Activated CD8-positive, alpha-beta T cell treated with anti-CD3 and anti-CD28 coated beads, Interleukin-2, amount 10 ng/mL, durations not matched to agents 7 days and 5 days (primary cell): ENCODE measurements at regions not wholly inside any gene's neighbourhood (a gene's known extent, or its start where the extent isn't known, plus 50 kb on each side); places are given as distances from the start of the nearest gene placed in this dataset.

Experiments
- ATAC-seq: fragments of 150-1000 bp; cut with Tn5 transposase; one replicate; pipeline ENCODE4 v1.10.0; 2021; ENCODE audit warnings: moderate library complexity
- CTCF ChIA-PET: fragments of 350-600 bp; sonication (Branson Sonifier 250); formaldehyde crosslinking; loops from one replicate; lab custom pipeline; 2021; ENCODE audit warnings: antibody characterized with exemption; lab: Charles Lee
- POLR2A ChIA-PET: fragments of 350-600 bp; sonication (Branson Sonifier 250); formaldehyde crosslinking; loops from one replicate; lab custom pipeline; 2021; ENCODE audit warnings: antibody characterized with exemption; lab: Charles Lee
- DNase-seq: peaks from one replicate; pipeline ENCODE4 v3.0.0-alpha.2; 2020
- H3K27ac Mint-ChIP-seq: one replicate; pipeline ENCODE4 v1.8.0; 2021; ENCODE audit warnings: mild to moderate bottlenecking, mixed read lengths
- H3K27me3 Mint-ChIP-seq: one replicate; pipeline ENCODE4 v1.8.0; 2021; ENCODE audit warnings: low read depth, mixed read lengths
- H3K36me3 Mint-ChIP-seq: one replicate; pipeline ENCODE4 v1.8.0; 2021; ENCODE audit warnings: low read depth, mixed read lengths
- H3K4me1 Mint-ChIP-seq: one replicate; pipeline ENCODE4 v1.8.0; 2021; ENCODE audit warnings: low read depth, mixed read lengths
- H3K4me3 Mint-ChIP-seq: one replicate; pipeline ENCODE4 v1.8.0; 2021; ENCODE audit warnings: mild to moderate bottlenecking, mixed read lengths
- H3K9me3 Mint-ChIP-seq: one replicate; pipeline ENCODE4 v1.8.0; 2022; ENCODE audit warnings: mixed read lengths; ENCODE audit not compliant: insufficient read depth

- no peaks in the 10 kb centered on the region for H3K36me3 Mint-ChIP-seq
- ATAC-seq (no peak), DNase-seq (no peak)
- H3K4me1 Mint-ChIP-seq = no peaks in the 10 kb centered on the region
- no peaks in the 10 kb centered on the region for H3K9me3 Mint-ChIP-seq
- H3K4me3 Mint-ChIP-seq = no peak overlapping the region
- ChIA-PET POLR2A (no interaction called here), CTCF (no interaction called here)
- no peak overlapping the region for H3K27ac Mint-ChIP-seq
- no peaks in the 10 kb centered on the region for H3K27me3 Mint-ChIP-seq
Observed at GRCh38 chr3:1513662-1514061, 420.8 kb downstream of the CNTN6 start.

DNA sequence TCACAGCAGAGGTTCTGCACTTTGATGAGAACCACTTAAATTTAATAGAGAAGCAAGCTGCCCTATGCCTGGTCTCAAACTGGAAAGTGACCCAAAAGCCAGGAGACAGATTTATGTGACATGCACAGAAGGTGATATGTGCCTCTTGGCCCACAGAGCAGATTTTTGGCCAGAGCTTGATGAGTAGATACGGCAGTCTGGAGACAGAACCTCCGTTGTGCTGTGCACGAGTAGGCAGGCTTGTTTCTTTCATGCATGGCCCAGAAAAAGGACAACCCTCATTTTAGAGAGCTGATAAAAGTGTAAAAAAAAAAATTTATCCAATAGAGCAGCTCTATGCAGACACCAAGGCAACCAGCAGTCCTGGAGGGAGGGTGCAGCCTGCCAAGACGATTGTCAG is 423.1 kb downstream of the CNTN6 start:
- H3K4me1 Mint-ChIP-seq = no peaks in the 10 kb centered on the region
- ATAC-seq = no peak
- peaks cover 10% of the 10 kb centered on the region for H3K9me3 Mint-ChIP-seq
- no peak overlapping the region for H3K4me3 Mint-ChIP-seq
- ChIA-PET POLR2A (no interaction called here), CTCF (interaction anchor here (1.2 kb wide), 1 partner anchor 16 kb away, joined by 3 read pairs; no protein-coding TSS in a partner anchor)
- no peaks in the 10 kb centered on the region for H3K27me3 Mint-ChIP-seq
- no peak overlapping the region for H3K27ac Mint-ChIP-seq
- H3K36me3 Mint-ChIP-seq = no peaks in the 10 kb centered on the region
- DNase-seq = no peak

- no peak for DNase-seq
- ATAC-seq = no peak
- no peaks in the 10 kb centered on the region for H3K27me3 Mint-ChIP-seq
- no peak overlapping the region for H3K4me3 Mint-ChIP-seq
- no peaks in the 10 kb centered on the region for H3K36me3 Mint-ChIP-seq
- no peak overlapping the region for H3K27ac Mint-ChIP-seq
- no peaks in the 10 kb centered on the region for H3K4me1 Mint-ChIP-seq
- ChIA-PET CTCF (no interaction called here), POLR2A (no interaction called here)
- peaks cover 10% of the 10 kb centered on the region for H3K9me3 Mint-ChIP-seq
Observed at GRCh38 chr3:1527786-1528185, 435.0 kb downstream of the CNTN6 start.

GRCh38 chr3:1528621-1529020 is 435.8 kb downstream of the CNTN6 start:
- H3K27me3 Mint-ChIP-seq = no peaks in the 10 kb centered on the region
- no peaks in the 10 kb centered on the region for H3K4me1 Mint-ChIP-seq
- H3K9me3 Mint-ChIP-seq = peaks cover 10% of the 10 kb centered on the region
- DNase-seq (no peak), ATAC-seq (no peak)
- ChIA-PET POLR2A (no interaction called here), CTCF (no interaction called here)
- no peaks in the 10 kb centered on the region for H3K36me3 Mint-ChIP-seq
- H3K27ac Mint-ChIP-seq = no peak overlapping the region
- no peak overlapping the region for H3K4me3 Mint-ChIP-seq

DNA sequence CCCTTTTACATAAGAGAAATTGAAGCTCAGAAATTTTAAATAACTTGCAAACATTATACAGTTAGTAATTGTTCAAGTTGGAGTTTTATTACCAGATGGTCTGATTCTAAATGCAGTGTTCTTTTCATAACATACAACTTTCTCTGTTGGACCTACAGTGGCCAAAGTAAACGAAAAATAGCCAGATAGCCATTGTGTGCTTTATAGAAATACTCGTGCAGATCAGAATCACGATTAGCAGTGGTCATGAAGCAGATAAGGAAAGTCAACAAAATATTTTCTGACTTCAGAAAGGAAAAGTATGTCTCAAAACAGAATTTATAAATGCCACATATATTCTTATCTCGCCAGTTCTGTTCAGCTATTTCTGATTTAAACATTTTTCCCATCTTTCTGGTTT is 436.9 kb downstream of the CNTN6 start:
- ChIA-PET POLR2A (no interaction called here), CTCF (no interaction called here)
- no peak overlapping the region for H3K27ac Mint-ChIP-seq
- DNase-seq (no peak), ATAC-seq (no peak)
- no peaks in the 10 kb centered on the region for H3K27me3 Mint-ChIP-seq
- H3K4me3 Mint-ChIP-seq = no peak overlapping the region
- H3K9me3 Mint-ChIP-seq = peaks cover 13% of the 10 kb centered on the region
- H3K4me1 Mint-ChIP-seq = no peaks in the 10 kb centered on the region
- no peaks in the 10 kb centered on the region for H3K36me3 Mint-ChIP-seq

DNA sequence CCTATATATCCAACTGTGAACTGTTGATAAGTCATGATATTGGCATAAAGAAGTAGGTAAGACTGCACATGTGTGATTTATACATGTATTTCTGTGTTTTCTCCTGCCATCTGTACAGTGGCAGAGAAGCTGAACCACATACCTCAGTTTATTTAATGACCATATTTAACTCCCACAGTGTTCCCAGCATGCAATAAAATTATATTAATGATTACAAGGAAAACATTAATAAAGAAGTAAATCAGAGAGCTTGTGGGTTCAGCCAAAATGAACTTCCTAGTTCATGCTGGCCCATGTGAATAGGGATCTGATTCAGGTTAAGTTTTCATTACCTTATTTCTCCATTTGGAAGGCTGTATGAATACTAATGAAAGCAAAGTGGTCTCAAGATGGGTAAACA is 439.2 kb downstream of the CNTN6 start:
- no peak overlapping the region for H3K4me3 Mint-ChIP-seq
- H3K4me1 Mint-ChIP-seq = no peaks in the 10 kb centered on the region
- H3K27ac Mint-ChIP-seq = no peak overlapping the region
- no peaks in the 10 kb centered on the region for H3K36me3 Mint-ChIP-seq
- POLR2A ChIA-PET = no interaction called here
- H3K9me3 Mint-ChIP-seq = peaks cover 15% of the 10 kb centered on the region
- CTCF ChIA-PET = interaction anchor here (0.9 kb wide), 1 partner anchor 17 kb away, joined by 3 read pairs; no protein-coding TSS in a partner anchor
- ATAC-seq (no peak), DNase-seq (no peak)
- no peaks in the 10 kb centered on the region for H3K27me3 Mint-ChIP-seq

- no peaks in the 10 kb centered on the region for H3K4me1 Mint-ChIP-seq
- no peak overlapping the region for H3K4me3 Mint-ChIP-seq
- POLR2A ChIA-PET = no interaction called here
- H3K36me3 Mint-ChIP-seq = no peaks in the 10 kb centered on the region
- no peak overlapping the region for H3K27ac Mint-ChIP-seq
- CTCF ChIA-PET = no interaction called here
- no peak for DNase-seq
- H3K9me3 Mint-ChIP-seq = peaks cover 15% of the 10 kb centered on the region
- no peak for ATAC-seq
- H3K27me3 Mint-ChIP-seq = no peaks in the 10 kb centered on the region
Observed at GRCh38 chr3:1532935-1533606, 440.2 kb downstream of the CNTN6 start.

- H3K27me3 Mint-ChIP-seq = no peaks in the 10 kb centered on the region
- CTCF ChIA-PET = no interaction called here
- H3K9me3 Mint-ChIP-seq = peaks cover 17% of the 10 kb centered on the region
- DNase-seq = no peak
- no peak overlapping the region for H3K4me3 Mint-ChIP-seq
- no peaks in the 10 kb centered on the region for H3K4me1 Mint-ChIP-seq
- ATAC-seq = no peak
- POLR2A ChIA-PET = no interaction called here
- no peak overlapping the region for H3K27ac Mint-ChIP-seq
- H3K36me3 Mint-ChIP-seq = no peaks in the 10 kb centered on the region
Observed at GRCh38 chr3:1533763-1534162, 440.9 kb downstream of the CNTN6 start.

DNA sequence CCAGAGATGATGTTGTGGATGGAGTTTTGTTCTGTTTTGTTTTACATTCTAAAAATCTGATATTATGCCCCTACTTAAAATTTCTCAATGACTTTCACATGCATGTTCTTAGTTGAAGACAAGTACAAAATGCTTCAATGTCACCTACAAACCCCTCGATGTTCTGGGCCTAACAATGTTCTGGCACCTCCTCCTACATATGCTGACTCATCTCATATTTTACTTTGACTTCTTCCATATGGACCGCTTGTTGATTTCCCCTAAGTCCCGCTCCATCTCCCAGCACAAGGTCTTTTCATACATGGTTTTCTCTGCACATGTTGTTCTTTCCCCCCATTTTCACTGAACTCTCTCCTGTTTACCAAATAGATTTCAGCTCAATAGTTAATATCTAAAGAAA is 441.4 kb downstream of the CNTN6 start:
- no peak overlapping the region for H3K4me3 Mint-ChIP-seq
- ChIA-PET POLR2A (no interaction called here), CTCF (no interaction called here)
- no peaks in the 10 kb centered on the region for H3K27me3 Mint-ChIP-seq
- H3K36me3 Mint-ChIP-seq = no peaks in the 10 kb centered on the region
- no peak for ATAC-seq
- peaks cover 21% of the 10 kb centered on the region for H3K9me3 Mint-ChIP-seq
- H3K4me1 Mint-ChIP-seq = no peaks in the 10 kb centered on the region
- no peak for DNase-seq
- H3K27ac Mint-ChIP-seq = no peak overlapping the region

GRCh38 chr3:1535361-1535760 is 442.5 kb downstream of the CNTN6 start:
- Mint-ChIP-seq H3K4me3 (no peak overlapping the region), H3K36me3 (no peaks in the 10 kb centered on the region), H3K27ac (no peak overlapping the region), H3K27me3 (no peaks in the 10 kb centered on the region), H3K4me1 (no peaks in the 10 kb centered on the region), H3K9me3 (peaks cover 21% of the 10 kb centered on the region)
- no peak for ATAC-seq
- CTCF ChIA-PET = no interaction called here
- no peak for DNase-seq
- POLR2A ChIA-PET = no interaction called here

DNA sequence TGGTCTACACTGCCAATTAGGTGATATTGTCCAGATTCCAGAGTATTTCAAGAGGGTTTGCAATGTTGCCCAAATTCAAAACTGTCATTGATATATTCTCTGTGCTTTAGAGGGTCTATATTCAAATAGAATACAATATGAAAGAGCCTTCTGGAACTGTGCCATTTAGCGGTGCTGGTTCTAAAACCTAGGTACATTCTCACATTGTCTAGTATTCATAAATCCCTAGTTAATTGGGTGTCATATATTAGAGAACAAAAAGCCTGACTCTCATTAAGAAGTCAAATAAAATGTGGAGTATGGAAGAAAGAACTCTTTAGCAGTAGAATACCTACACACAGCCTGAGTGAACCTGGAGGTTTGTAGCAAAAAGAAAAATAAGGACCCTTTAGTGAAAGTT is 447.9 kb downstream of the CNTN6 start:
- Mint-ChIP-seq H3K9me3 (peaks cover 6% of the 10 kb centered on the region), H3K27ac (no peak overlapping the region), H3K4me1 (no peaks in the 10 kb centered on the region), H3K36me3 (no peaks in the 10 kb centered on the region), H3K4me3 (no peak overlapping the region), H3K27me3 (no peaks in the 10 kb centered on the region)
- DNase-seq (no peak), ATAC-seq (no peak)
- CTCF ChIA-PET = no interaction called here
- POLR2A ChIA-PET = no interaction called here

DNA sequence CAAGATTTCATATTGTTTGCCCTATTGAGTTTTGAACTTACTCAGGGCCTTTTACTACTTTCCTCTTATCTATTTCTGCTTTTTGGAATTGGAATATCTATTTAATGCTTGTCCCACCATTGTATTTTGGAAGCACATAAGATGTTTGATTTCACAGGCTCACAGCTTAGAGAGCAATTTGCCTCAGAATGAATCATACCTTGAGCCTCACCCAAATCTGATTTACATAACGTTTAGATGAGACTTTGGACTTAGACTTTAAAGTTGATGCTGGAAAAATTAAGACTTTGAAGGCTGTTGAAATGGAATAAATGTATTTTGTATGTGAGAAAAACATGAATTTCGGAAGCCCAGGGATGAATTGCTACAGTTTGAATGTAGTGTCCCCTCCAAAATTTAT is 458.9 kb downstream of the CNTN6 start:
- H3K4me3 Mint-ChIP-seq = no peak overlapping the region
- H3K36me3 Mint-ChIP-seq = no peaks in the 10 kb centered on the region
- no peak overlapping the region for H3K27ac Mint-ChIP-seq
- no peaks in the 10 kb centered on the region for H3K27me3 Mint-ChIP-seq
- no peak for ATAC-seq
- ChIA-PET POLR2A (no interaction called here), CTCF (no interaction called here)
- DNase-seq = no peak
- no peaks in the 10 kb centered on the region for H3K4me1 Mint-ChIP-seq
- H3K9me3 Mint-ChIP-seq = peaks cover 4% of the 10 kb centered on the region

- ChIA-PET POLR2A (no interaction called here), CTCF (no interaction called here)
- no peak for DNase-seq
- peaks cover under 1% of the 10 kb centered on the region for H3K9me3 Mint-ChIP-seq
- no peak overlapping the region for H3K4me3 Mint-ChIP-seq
- H3K27ac Mint-ChIP-seq = no peak overlapping the region
- H3K27me3 Mint-ChIP-seq = no peaks in the 10 kb centered on the region
- H3K4me1 Mint-ChIP-seq = no peaks in the 10 kb centered on the region
- no peaks in the 10 kb centered on the region for H3K36me3 Mint-ChIP-seq
- no peak for ATAC-seq
Observed at GRCh38 chr3:1552831-1553230, 460.0 kb downstream of the CNTN6 start.
